Left ventricle myocardium superior (tissue), 1 donor: ENCODE measurements at regions not wholly inside any gene's neighbourhood (a gene's known extent, or its start where the extent isn't known, plus 50 kb on each side); places are given as distances from the start of the nearest gene placed in this dataset.
"Not testable (repeated sequence)": the region's sequence is repeated elsewhere in the genome, so short reads cannot be mapped to it uniquely, and the experiment has no call there.

Experiments used
- ATAC-seq: fragments of 200-7000 bp; cut with Tn5 transposase; one replicate; pipeline ENCODE4 v1.9.1; 2020; ENCODE audit warnings: mild to moderate bottlenecking, moderate library complexity
- DNase-seq: peaks from one replicate; pipeline ENCODE4 v3.0.0-alpha.2; 2020
- intact Hi-C: fragments of 100-400 bp; cut with micrococcal nuclease; formaldehyde crosslinking; loops from one replicate; pipeline ENCODE4 v1.11.0; 2022
- donor health status: DM: no; HTN: yes; CAD: no; lungs with severe emphysema.

- DNase-seq (peak; percentile 33), ATAC-seq (peak; percentile 9)
- intact Hi-C loops = no loop called here
Observed at GRCh38 chr10:22780474-22780885, 66.1 kb upstream of the PIP4K2A start.

GRCh38 chr10:22779331-22780019 lies 65.1 kb upstream of the PIP4K2A start:
- ATAC-seq = peak; percentile 37

GRCh38 chr10:22774102-22774501 lies 59.7 kb upstream of the PIP4K2A start:
- ATAC-seq = no peak
- intact Hi-C loops = no loop called here
- no peak for DNase-seq

More at GRCh38 chr10:22779331-22780019, 65.1 kb upstream of the PIP4K2A start:
- intact Hi-C loops = no loop called here
- DNase-seq = no peak

- ATAC-seq, DNase-seq, intact Hi-C loops: not testable (repeated sequence)
Observed at GRCh38 chr10:22771631-22772030, 57.3 kb upstream of the PIP4K2A start.

GRCh38 chr10:22770270-22770669 lies 55.9 kb upstream of the PIP4K2A start:
- ATAC-seq (no peak), DNase-seq (no peak)
- intact Hi-C loops = no loop called here

- ATAC-seq (peak; percentile 55), DNase-seq (no peak)
- intact Hi-C loops = no loop called here
Observed at GRCh38 chr10:22767859-22768258, 53.5 kb upstream of the PIP4K2A start.

GRCh38 chr10:22766693-22767092 lies 52.3 kb upstream of the PIP4K2A start:
- ATAC-seq (peak; percentile 63), DNase-seq (no peak)
- intact Hi-C loops = no loop called here

GRCh38 chr10:22765660-22766547 lies 51.5 kb upstream of the PIP4K2A start:
- no peak for DNase-seq
- ATAC-seq = peak; percentile 34
- intact Hi-C loops = no loop called here

- intact Hi-C loops = no loop called here
- ATAC-seq (peak; percentile 68), DNase-seq (no peak)
Observed at GRCh38 chr10:22764639-22765038, 50.3 kb upstream of the PIP4K2A start.
